Right lobe of liver (tissue), 6 donors: ENCODE measurements at regions not wholly inside any gene's neighbourhood (a gene's known extent, or its start where the extent isn't known, plus 50 kb on each side); places are given as distances from the start of the nearest gene placed in this dataset.
"Not testable (repeated sequence)": the region's sequence is repeated elsewhere in the genome, so short reads cannot be mapped to it uniquely, and the experiment has no call there.

Experiments used
- ATAC-seq, 4 donors: fragments of 200-7000 bp; cut with Tn5 transposase; one replicate each; pipeline ENCODE4 v1.9.1; 2020; ENCODE audit warnings: mild to moderate bottlenecking in 4 of 4, moderate library complexity in 4 of 4
- DNase-seq, 3 donors: peaks; one replicate each; pipeline ENCODE4 v3.0.0-alpha.2; 2020
- H3K27ac ChIP-seq, 3 donors: fragments of 200-600 bp; one replicate each; pipeline ENCODE4 v1.8.0; 2022
- H3K27me3 ChIP-seq, 2 donors: fragments of 200-600 bp; one replicate each; pipeline ENCODE4 v1.8.0; 2022
- H3K36me3 ChIP-seq, 4 donors: fragments of 200-600 bp; sonication (generic) in 1 of 4; one replicate each; pipeline versions ENCODE4 v1.5.1 to v1.8.0; 2017 to 2022; ENCODE audit warnings: control low read depth in 1 of 4
- H3K4me1 ChIP-seq, 4 donors: fragments of 200-600 bp; sonication (generic) in 1 of 4; one replicate each; pipeline versions ENCODE4 v1.5.1 to v1.8.0; 2017 to 2022; ENCODE audit warnings: control low read depth in 1 of 4
- H3K4me3 ChIP-seq, 3 donors: fragments of 200-600 bp; one replicate each; pipeline ENCODE4 v1.8.0; 2022
- H3K9me3 ChIP-seq, 4 donors: fragments of 200-600 bp; sonication (generic) in 1 of 4; one replicate each; pipeline versions ENCODE4 v1.5.1 to v1.8.0; 2017 to 2022; ENCODE audit warnings: control low read depth in 1 of 4
- POLR2A ChIP-seq: fragments of 450-650 bp; IDR thresholded peaks from one replicate; pipeline ENCODE4 v1.6.1; 2017; ENCODE audit warnings: antibody characterized with exemption, mild to moderate bottlenecking
- WGBS: methylation state at CpG from one replicate; pipeline ENCODE4 v1.1.6; 2018; ENCODE audit warnings: low coverage, low lambda C conversion rate; ENCODE audit not compliant: insufficient coverage; ENCODE audit errors: missing lambda C conversion rate; 5-methylcytosine and 5-hydroxymethylcytosine counted together
- intact Hi-C, 2 donors: fragments of 100-400 bp; cut with DNase I; formaldehyde crosslinking; loops; one replicate each; pipeline versions ENCODE4 v1.11.2 to v1.14.1; 2022
- TF ChIP-seq, protein P1 (sequence below), 4 donors: fragments of 200-600 bp in 3 of 4; fragments of 450-650 bp in 1 of 4; IDR thresholded peaks; one replicate each; pipeline versions ENCODE4 v1.5.1 to v1.8.0; 2016 to 2022; ENCODE audit warnings: antibody characterized with exemption in 4 of 4, mild to moderate bottlenecking in 2 of 4
- donor health status: DM: no; HTN: yes; CAD: no.
- donor health status: DM: no; HTN: no; CAD: no.
- donor health status: DM: no; HTN: no; CAD: no.
- donor health status: DM: no; HTN: yes; CAD: no.
- donor health status: DM: no; HTN: yes; CAD: no.

GRCh38 chr14:27305441-27305945 is 707.7 kb upstream of the NOVA1 start:
- Histone ChIP-seq H3K27me3 (no peaks in the 10 kb centered on the region), H3K27ac (no peak overlapping the region), H3K4me1 (no peaks in the 10 kb centered on the region), H3K4me3 (no peak overlapping the region), H3K9me3 (peaks cover 0 to 3% (median 0%) of the 10 kb centered on the region in 4 donors), H3K36me3 (no peaks in the 10 kb centered on the region)
- intact Hi-C loops = no loop called here
- DNase-seq (no peak), ATAC-seq (no peak)
- TF ChIP-seq, protein P1, sequence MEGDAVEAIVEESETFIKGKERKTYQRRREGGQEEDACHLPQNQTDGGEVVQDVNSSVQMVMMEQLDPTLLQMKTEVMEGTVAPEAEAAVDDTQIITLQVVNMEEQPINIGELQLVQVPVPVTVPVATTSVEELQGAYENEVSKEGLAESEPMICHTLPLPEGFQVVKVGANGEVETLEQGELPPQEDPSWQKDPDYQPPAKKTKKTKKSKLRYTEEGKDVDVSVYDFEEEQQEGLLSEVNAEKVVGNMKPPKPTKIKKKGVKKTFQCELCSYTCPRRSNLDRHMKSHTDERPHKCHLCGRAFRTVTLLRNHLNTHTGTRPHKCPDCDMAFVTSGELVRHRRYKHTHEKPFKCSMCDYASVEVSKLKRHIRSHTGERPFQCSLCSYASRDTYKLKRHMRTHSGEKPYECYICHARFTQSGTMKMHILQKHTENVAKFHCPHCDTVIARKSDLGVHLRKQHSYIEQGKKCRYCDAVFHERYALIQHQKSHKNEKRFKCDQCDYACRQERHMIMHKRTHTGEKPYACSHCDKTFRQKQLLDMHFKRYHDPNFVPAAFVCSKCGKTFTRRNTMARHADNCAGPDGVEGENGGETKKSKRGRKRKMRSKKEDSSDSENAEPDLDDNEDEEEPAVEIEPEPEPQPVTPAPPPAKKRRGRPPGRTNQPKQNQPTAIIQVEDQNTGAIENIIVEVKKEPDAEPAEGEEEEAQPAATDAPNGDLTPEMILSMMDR (IDR thresholded peaks at IDR 0.05) = no peak
- no peak for TF ChIP-seq POLR2A

DNA sequence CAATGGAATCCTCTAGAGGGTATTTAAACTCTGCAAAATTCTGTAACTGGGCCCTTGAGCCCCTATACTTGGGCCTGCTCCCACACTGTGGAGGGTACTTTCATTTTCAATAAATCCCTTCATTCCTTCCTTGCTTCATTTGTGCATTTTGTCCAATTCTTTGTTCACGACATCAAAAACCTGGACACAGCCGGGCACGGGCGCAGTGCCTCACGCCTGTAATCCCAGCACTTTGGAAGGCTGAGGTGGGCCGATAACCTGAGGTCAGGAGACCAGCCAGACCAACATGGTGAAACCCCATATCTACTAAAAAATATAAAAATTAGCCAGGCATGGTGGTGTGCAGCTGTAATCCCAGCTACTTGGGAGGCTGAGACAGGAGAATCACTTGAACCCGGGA is 714.9 kb upstream of the NOVA1 start:
- H3K9me3 ChIP-seq, H3K36me3 ChIP-seq, H3K27ac ChIP-seq, H3K4me1 ChIP-seq, ATAC-seq, DNase-seq, H3K27me3 ChIP-seq, H3K4me3 ChIP-seq, intact Hi-C loops: not testable (repeated sequence)
- 89% methylated on average over 6 of the region's 7 CpGs for WGBS

- Histone ChIP-seq H3K9me3 (no peaks in the 10 kb centered on the region), H3K27ac (no peak overlapping the region), H3K4me3 (no peak overlapping the region), H3K36me3 (no peaks in the 10 kb centered on the region), H3K27me3 (no peaks in the 10 kb centered on the region), H3K4me1 (no peaks in the 10 kb centered on the region)
- intact Hi-C loops = no loop called here
- ATAC-seq = no peak
- TF ChIP-seq, protein P1 (IDR thresholded peaks at IDR 0.05) = no peak
- no peak for TF ChIP-seq POLR2A
- no peak for DNase-seq
Measured at GRCh38 chr14:27314231-27314630, 716.4 kb upstream of the NOVA1 start.

- no peaks in the 10 kb centered on the region for H3K27me3 ChIP-seq
- intact Hi-C loops = no loop called here
- no peaks in the 10 kb centered on the region for H3K4me1 ChIP-seq
- H3K27ac ChIP-seq = no peak overlapping the region
- no peaks in the 10 kb centered on the region for H3K9me3 ChIP-seq
- 66% methylated on average over 4 of the region's 4 CpGs for WGBS
- no peak overlapping the region for H3K4me3 ChIP-seq
- ATAC-seq = no peak
- TF ChIP-seq, protein P1 (IDR thresholded peaks at IDR 0.05) = no peak
- no peak for TF ChIP-seq POLR2A
- no peaks in the 10 kb centered on the region for H3K36me3 ChIP-seq
- no peak for DNase-seq
Measured at GRCh38 chr14:27315477-27315876, 717.6 kb upstream of the NOVA1 start.

DNA sequence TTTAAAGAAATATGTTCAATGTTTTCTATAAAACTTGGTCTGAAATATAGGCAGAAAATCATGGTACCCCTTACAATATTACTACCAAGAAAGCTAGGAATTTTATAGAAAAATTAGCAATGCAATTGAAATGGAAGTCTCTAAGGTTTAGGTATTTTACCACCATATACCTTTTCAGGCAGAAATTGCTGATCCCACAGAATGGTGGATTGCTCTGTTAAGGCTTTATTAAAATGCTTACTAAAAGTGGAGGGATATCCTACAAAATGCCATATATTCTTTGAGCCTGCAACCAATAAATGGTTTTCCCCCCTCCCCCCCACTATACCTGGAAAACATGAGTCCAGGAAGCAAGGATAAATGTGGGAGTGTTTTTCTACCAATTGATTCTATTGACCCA is 718.1 kb upstream of the NOVA1 start:
- TF ChIP-seq, protein P1 (IDR thresholded peaks at IDR 0.05) = no peak
- TF ChIP-seq POLR2A = no peak
- no peak overlapping the region for H3K27ac ChIP-seq
- H3K9me3 ChIP-seq = no peaks in the 10 kb centered on the region
- DNase-seq (no peak), ATAC-seq (no peak)
- intact Hi-C loops = no loop called here
- no peaks in the 10 kb centered on the region for H3K36me3 ChIP-seq
- H3K4me3 ChIP-seq = no peak overlapping the region
- H3K4me1 ChIP-seq = no peaks in the 10 kb centered on the region
- no peaks in the 10 kb centered on the region for H3K27me3 ChIP-seq
